ENCODE measurements at regions not wholly inside any gene's neighbourhood (a gene's known extent, or its start where the extent isn't known, plus 50 kb on each side); places are given as distances from the start of the nearest gene placed in this dataset.

GRCh38 chr7:26482927-26483326 is 191.3 kb downstream of the SNX10 start:
- Histone ChIP-seq H3K4me3 (replicated peaks in 1 of 4; ENCODE audit: control extremely low read depth in 1 of 4, insufficient read depth in 1 of 4, low read depth in 3 of 4, low read length in 4 of 4) (no peak overlapping the region), H3K4me1 (ENCODE audit: control insufficient read depth, extremely low read depth, insufficient read depth, low read length) (no peaks in the 10 kb centered on the region), H3K9ac (ENCODE audit: insufficient read depth, low read length) (no peak overlapping the region), H3K27me3 (ENCODE audit: control insufficient read depth, insufficient read depth, low read length) (no peaks in the 10 kb centered on the region), H4K20me1 (ENCODE audit: control insufficient read depth, extremely low read depth, insufficient read depth, low read length) (no peaks in the 10 kb centered on the region), H3K36me3 (ENCODE audit: control insufficient read depth, insufficient read depth, low read length) (no peaks in the 10 kb centered on the region), H3K4me2 (ENCODE audit: extremely low read depth, insufficient read depth, low read length) (no peak overlapping the region), H2AFZ (ENCODE audit: low read length) (no peak overlapping the region), H3K27ac (ENCODE audit: insufficient read depth, low read length) (no peak overlapping the region), H3K9me3 (ENCODE audit: control insufficient read depth, insufficient read depth, low read depth, low read length) (no peaks in the 10 kb centered on the region), H3K79me2 (ENCODE audit: control insufficient read depth, insufficient read depth, low read length) (no peaks in the 10 kb centered on the region)
- TF ChIP-seq CTCF (conservative IDR thresholded peaks at IDR 0.05 in 1 of 2, IDR thresholded peaks at IDR 0.05 in 1 of 2; ENCODE audit: low read depth in 1 of 2, low read length in 2 of 2) (no peak), EZH2 (IDR thresholded peaks at IDR 0.05; ENCODE audit: low read length, missing control alignments) (no peak)
- DNase-seq (ENCODE audit: low read depth in 2 of 2): no peak

- Histone ChIP-seq H3K4me1 (ENCODE audit: control insufficient read depth, extremely low read depth, insufficient read depth, low read length) (no peaks in the 10 kb centered on the region), H4K20me1 (ENCODE audit: control insufficient read depth, extremely low read depth, insufficient read depth, low read length) (no peaks in the 10 kb centered on the region), H3K9ac (ENCODE audit: insufficient read depth, low read length) (no peak overlapping the region), H3K79me2 (ENCODE audit: control insufficient read depth, insufficient read depth, low read length) (no peaks in the 10 kb centered on the region), H2AFZ (ENCODE audit: low read length) (no peak overlapping the region), H3K9me3 (ENCODE audit: control insufficient read depth, insufficient read depth, low read depth, low read length) (no peaks in the 10 kb centered on the region), H3K4me3 (replicated peaks in 1 of 4; ENCODE audit: control extremely low read depth in 1 of 4, insufficient read depth in 1 of 4, low read depth in 3 of 4, low read length in 4 of 4) (no peak overlapping the region), H3K4me2 (ENCODE audit: extremely low read depth, insufficient read depth, low read length) (no peak overlapping the region), H3K27me3 (ENCODE audit: control insufficient read depth, insufficient read depth, low read length) (no peaks in the 10 kb centered on the region), H3K36me3 (ENCODE audit: control insufficient read depth, insufficient read depth, low read length) (no peaks in the 10 kb centered on the region), H3K27ac (ENCODE audit: insufficient read depth, low read length) (no peak overlapping the region)
- no peak for TF ChIP-seq EZH2 (IDR thresholded peaks at IDR 0.05; ENCODE audit: low read length, missing control alignments)
- no peak for TF ChIP-seq CTCF (conservative IDR thresholded peaks at IDR 0.05 in 1 of 2, IDR thresholded peaks at IDR 0.05 in 1 of 2; ENCODE audit: low read depth in 1 of 2, low read length in 2 of 2)
- DNase-seq (ENCODE audit: low read depth in 2 of 2): no peak
Measured at GRCh38 chr7:26483843-26484242, 192.2 kb downstream of the SNX10 start.

- Histone ChIP-seq H3K79me2 (ENCODE audit: control insufficient read depth, insufficient read depth, low read length) (no peaks in the 10 kb centered on the region), H3K4me3 (replicated peaks in 1 of 4; ENCODE audit: control extremely low read depth in 1 of 4, insufficient read depth in 1 of 4, low read depth in 3 of 4, low read length in 4 of 4) (no peak overlapping the region), H4K20me1 (ENCODE audit: control insufficient read depth, extremely low read depth, insufficient read depth, low read length) (no peaks in the 10 kb centered on the region), H3K9ac (ENCODE audit: insufficient read depth, low read length) (no peak overlapping the region), H3K4me2 (ENCODE audit: extremely low read depth, insufficient read depth, low read length) (no peak overlapping the region), H3K4me1 (ENCODE audit: control insufficient read depth, extremely low read depth, insufficient read depth, low read length) (no peaks in the 10 kb centered on the region), H3K27ac (ENCODE audit: insufficient read depth, low read length) (no peak overlapping the region), H2AFZ (ENCODE audit: low read length) (no peak overlapping the region), H3K9me3 (ENCODE audit: control insufficient read depth, insufficient read depth, low read depth, low read length) (no peaks in the 10 kb centered on the region), H3K36me3 (ENCODE audit: control insufficient read depth, insufficient read depth, low read length) (no peaks in the 10 kb centered on the region), H3K27me3 (ENCODE audit: control insufficient read depth, insufficient read depth, low read length) (no peaks in the 10 kb centered on the region)
- DNase-seq (ENCODE audit: low read depth in 2 of 2): no peak
- TF ChIP-seq EZH2 (IDR thresholded peaks at IDR 0.05; ENCODE audit: low read length, missing control alignments): no peak
Measured at GRCh38 chr7:26485367-26485934, 193.8 kb downstream of the SNX10 start.
